ENCODE measurements at regions not wholly inside any gene's neighbourhood (a gene's known extent, or its start where the extent isn't known, plus 50 kb on each side); places are given as distances from the start of the nearest gene placed in this dataset.

DNA sequence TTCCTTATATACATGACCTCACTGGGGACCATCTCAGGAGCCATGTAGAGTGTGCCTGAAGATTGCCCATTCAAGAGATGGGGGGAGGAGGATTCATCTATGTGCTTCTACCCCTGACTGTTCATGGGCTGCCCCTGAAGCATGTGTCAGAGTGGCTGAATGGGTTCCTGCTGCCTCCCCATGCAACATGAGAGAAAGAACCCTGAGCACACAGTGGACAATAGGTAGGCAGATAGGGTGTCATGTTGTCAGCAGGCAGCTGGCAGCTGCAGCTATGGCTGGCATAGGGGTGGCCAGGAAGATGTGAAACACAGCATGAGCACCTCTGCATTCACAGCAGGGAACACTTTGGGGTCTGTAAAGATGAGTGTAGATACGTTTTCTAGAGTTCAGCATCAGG, 208.4 kb upstream of the CNR1 start:
- TF ChIP-seq CTCF (IDR thresholded peaks at IDR 0.05) (no peak), POLR2A (IDR thresholded peaks at IDR 0.05) (no peak)

Data from upper lobe of left lung (tissue), 4 donors.